ENCODE measurements at regions not wholly inside any gene's neighbourhood (a gene's known extent, or its start where the extent isn't known, plus 50 kb on each side); places are given as distances from the start of the nearest gene placed in this dataset.

GRCh38 chr2:120854014-120854620, 118.4 kb downstream of the GLI2 start:
- no peak for TF ChIP-seq CTCF (IDR thresholded peaks at IDR 0.05; ENCODE audit: extremely low read depth, missing control alignments)
- DNase-seq (ENCODE audit: low spot score): no peak

- TF ChIP-seq CTCF (IDR thresholded peaks at IDR 0.05; ENCODE audit: extremely low read depth, missing control alignments): no peak
- no peak for DNase-seq (ENCODE audit: low spot score)
Measured at GRCh38 chr2:120854766-120855530, 119.3 kb downstream of the GLI2 start.

GRCh38 chr2:120855855-120856405, 120.3 kb downstream of the GLI2 start:
- TF ChIP-seq CTCF (IDR thresholded peaks at IDR 0.05; ENCODE audit: extremely low read depth, missing control alignments): no peak
- DNase-seq (ENCODE audit: low spot score): no peak

GRCh38 chr2:120856421-120856862, 120.8 kb downstream of the GLI2 start:
- DNase-seq (ENCODE audit: low spot score): no peak
- TF ChIP-seq CTCF (IDR thresholded peaks at IDR 0.05; ENCODE audit: extremely low read depth, missing control alignments): no peak

- DNase-seq (ENCODE audit: low spot score): no peak
- no peak for TF ChIP-seq CTCF (IDR thresholded peaks at IDR 0.05; ENCODE audit: extremely low read depth, missing control alignments)
Measured at GRCh38 chr2:120857422-120857821, 121.8 kb downstream of the GLI2 start.

GRCh38 chr2:120857931-120858330, 122.3 kb downstream of the GLI2 start:
- no peak for DNase-seq (ENCODE audit: low spot score)
- TF ChIP-seq CTCF (IDR thresholded peaks at IDR 0.05; ENCODE audit: extremely low read depth, missing control alignments): no peak

Data from GM20000 (cell line).